HG02642 (cell line): ENCODE measurements at regions not wholly inside any gene's neighbourhood (a gene's known extent, or its start where the extent isn't known, plus 50 kb on each side); places are given as distances from the start of the nearest gene placed in this dataset.
A peak's percentile ranks its signal among the peaks of the same experiment; 100 is the strongest.
"Not testable (repeated sequence)": the region's sequence is repeated elsewhere in the genome, so short reads cannot be mapped to it uniquely, and the experiment has no call there.

Experiments
- ATAC-seq: cut with Tn5 transposase; IDR thresholded peaks from one replicate; pipeline ENCODE4 v1.9.1; 2021; ENCODE audit warnings: mild to moderate bottlenecking; ENCODE audit not compliant: unreplicated experiment, poor library complexity

GRCh38 chr6:20263059-20263458 is 50.8 kb upstream of the MBOAT1 start:
- ATAC-seq = no peak

GRCh38 chr6:20265842-20266241 is 53.6 kb upstream of the MBOAT1 start:
- ATAC-seq = no peak

GRCh38 chr6:20266851-20267608 is 54.8 kb upstream of the MBOAT1 start:
- no peak for ATAC-seq

GRCh38 chr6:20269181-20269580 is 56.9 kb upstream of the MBOAT1 start:
- no peak for ATAC-seq

- no peak for ATAC-seq
Measured at GRCh38 chr6:20271818-20272217, 59.5 kb upstream of the MBOAT1 start.

- ATAC-seq = no peak
Measured at GRCh38 chr6:20274137-20274536, 61.9 kb upstream of the MBOAT1 start.

GRCh38 chr6:20275837-20276236 is 63.6 kb upstream of the MBOAT1 start:
- ATAC-seq = not testable (repeated sequence)

- not testable (repeated sequence) for ATAC-seq
Measured at GRCh38 chr6:20277724-20278123, 65.5 kb upstream of the MBOAT1 start.

- no peak for ATAC-seq
Measured at GRCh38 chr6:20279051-20279450, 66.8 kb upstream of the MBOAT1 start.

GRCh38 chr6:20279608-20280287 is 67.5 kb upstream of the MBOAT1 start:
- ATAC-seq = no peak

GRCh38 chr6:20280288-20280621 is 68.0 kb upstream of the MBOAT1 start:
- ATAC-seq = no peak

- ATAC-seq = no peak
Measured at GRCh38 chr6:20284672-20285071, 72.4 kb upstream of the MBOAT1 start.

GRCh38 chr6:20286968-20287565 is 74.8 kb upstream of the MBOAT1 start:
- ATAC-seq = no peak

- peak; percentile 88 for ATAC-seq
Measured at GRCh38 chr6:20291764-20292580, 79.7 kb upstream of the MBOAT1 start.

- no peak for ATAC-seq
Measured at GRCh38 chr6:20292905-20293304, 80.6 kb upstream of the MBOAT1 start.

GRCh38 chr6:20301256-20301655 is 89.0 kb upstream of the MBOAT1 start:
- ATAC-seq = no peak

- no peak for ATAC-seq
Measured at GRCh38 chr6:20302168-20302567, 89.9 kb upstream of the MBOAT1 start.

GRCh38 chr6:20302702-20303251 is 90.5 kb upstream of the MBOAT1 start:
- ATAC-seq = no peak

GRCh38 chr6:20306491-20306890 is 94.2 kb upstream of the MBOAT1 start:
- ATAC-seq = no peak

GRCh38 chr6:20309186-20309585 is 92.5 kb upstream of the E2F3 start:
- ATAC-seq = no peak

GRCh38 chr6:20310185-20310584 is 91.5 kb upstream of the E2F3 start:
- ATAC-seq = no peak
